DMS53 treated with DMSO at 0.1 percent for 48 hours (cell line): ENCODE measurements at regions not wholly inside any gene's neighbourhood (a gene's known extent, or its start where the extent isn't known, plus 50 kb on each side); places are given as distances from the start of the nearest gene placed in this dataset.
A peak's percentile ranks its signal among the peaks of the same experiment; 100 is the strongest.
"Not testable (repeated sequence)": the region's sequence is repeated elsewhere in the genome, so short reads cannot be mapped to it uniquely, and the experiment has no call there.

ENCODE experiments used
- DNase-seq: peaks from one replicate; lab custom pipeline; 2025; ENCODE audit not compliant: unreplicated experiment; lab: John Stamatoyannopoulos, UW

DNA sequence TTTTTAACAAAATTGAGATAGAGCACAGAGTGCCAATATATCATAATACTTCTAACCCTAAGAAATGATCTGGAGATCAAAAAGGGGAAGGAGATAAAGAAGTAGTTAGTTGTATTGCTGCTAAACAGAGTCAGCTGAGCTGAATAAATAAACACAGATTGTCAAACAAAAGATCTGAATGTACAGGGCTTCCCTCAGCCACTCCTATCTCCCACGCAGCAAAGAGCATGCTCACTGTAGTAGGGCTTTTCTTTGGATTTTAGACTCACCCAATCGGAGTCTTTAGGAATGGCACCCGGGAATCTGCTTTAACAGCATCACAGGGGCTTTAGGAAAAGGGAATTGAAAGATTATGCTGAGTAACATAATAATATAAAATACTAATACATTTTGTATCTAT lies 222.2 kb upstream of the STXBP5 start:
- DNase-seq: peak; percentile 17

DNA sequence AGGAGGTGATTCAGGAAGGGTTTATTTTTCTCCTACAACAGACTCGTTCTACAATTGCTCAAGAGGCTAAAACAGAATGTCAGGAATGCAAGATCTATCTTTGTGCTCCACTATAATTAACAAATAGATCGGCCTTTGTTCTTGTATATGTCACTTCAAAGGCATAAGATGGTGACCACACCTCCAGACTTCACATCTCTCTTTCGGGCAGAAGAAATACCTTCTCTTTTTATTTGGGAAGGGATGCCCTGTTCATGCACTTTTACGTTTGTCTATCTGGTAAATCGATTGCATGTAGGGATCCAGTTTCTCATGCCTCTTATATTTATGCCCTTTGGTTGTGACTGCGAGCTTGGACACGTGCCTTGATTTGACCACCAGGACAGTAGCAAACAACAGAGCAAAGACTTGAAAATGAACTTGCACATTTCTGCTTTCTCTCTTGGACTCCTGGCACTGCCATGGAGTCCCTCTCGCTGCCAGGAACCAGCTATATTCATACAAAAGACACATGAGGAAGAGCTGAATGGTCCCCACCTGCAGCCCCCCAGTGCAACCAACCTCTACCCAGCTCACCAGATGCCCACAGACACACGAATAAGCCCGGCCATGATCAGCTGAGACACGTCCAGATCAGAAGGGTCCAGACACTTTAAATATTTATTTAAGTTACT lies 219.8 kb upstream of the STXBP5 start:
- DNase-seq: no peak

DNA sequence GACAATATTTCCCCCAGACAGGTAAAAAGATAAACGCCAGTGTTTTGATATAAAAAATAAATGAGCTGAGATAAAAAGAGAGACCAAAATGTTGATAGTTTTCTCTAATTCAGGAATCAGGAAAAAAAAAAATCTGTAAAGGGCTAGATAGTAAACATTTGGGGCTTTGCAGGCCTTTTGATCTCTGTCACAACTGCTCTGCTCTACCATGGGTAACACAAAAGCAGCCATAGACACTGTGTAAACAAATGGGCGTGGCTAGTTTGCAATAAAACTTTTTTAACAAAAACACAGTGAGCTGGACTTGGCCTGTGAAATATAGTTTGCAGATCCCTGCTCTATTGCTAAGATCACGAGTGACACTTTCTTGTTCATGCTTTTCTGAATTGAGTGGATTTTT lies 219.1 kb upstream of the STXBP5 start:
- DNase-seq: peak; percentile 43

DNA sequence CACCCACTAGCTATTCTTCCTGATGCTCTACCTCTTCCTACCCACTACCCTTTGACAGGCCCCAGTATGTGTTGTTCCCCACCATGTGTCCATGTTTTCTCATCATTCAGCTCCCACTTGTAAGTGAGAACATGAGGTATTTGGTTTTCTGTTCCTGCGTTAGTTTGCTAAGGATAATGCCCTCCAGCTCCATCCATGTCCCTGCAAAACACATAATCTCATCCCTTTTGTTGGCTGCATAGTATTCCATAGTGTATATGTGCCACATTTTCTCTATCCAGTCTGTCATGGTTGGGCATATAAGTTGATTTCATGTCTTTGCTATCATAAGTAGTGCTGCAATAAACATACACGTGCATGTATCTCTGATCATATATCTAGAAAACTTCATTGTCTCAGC lies 218.3 kb upstream of the STXBP5 start:
- DNase-seq: no peak

DNA sequence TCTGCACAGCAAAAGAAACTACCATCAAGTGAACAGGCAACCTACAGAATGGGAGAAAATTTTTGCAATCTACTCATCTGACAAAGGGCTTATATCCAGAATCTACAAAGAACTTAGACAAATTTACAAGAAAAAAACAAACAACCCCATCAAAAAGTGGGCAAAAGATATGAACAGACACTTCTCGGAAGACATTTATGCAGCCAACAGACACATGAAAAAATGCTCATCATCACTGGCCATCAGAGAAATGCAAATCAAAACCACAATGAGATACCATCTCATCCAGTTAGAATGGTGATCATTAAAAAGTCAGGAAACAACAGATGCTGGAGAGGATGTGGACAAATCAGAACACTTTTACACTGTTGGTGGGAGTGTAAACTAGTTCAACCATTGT lies 216.3 kb upstream of the STXBP5 start:
- DNase-seq: not testable (repeated sequence)

DNA sequence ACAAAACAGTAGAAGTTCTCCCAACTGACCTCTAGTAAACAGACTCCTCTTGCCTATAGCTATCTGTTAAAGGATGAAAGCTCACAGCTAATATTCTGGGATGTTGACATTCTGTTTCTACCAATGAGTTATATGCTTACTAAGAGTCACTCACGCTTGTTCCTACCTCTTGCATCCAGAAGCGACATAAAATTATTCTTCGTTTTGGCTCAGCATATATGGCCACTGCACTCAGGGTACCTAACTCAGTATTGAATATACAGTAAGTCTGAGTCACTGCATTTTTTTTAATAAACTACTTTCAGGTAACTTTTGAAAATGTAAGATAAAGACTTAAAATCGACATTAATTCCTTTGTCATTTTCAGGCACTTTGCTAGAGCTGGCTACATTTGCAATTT lies 214.4 kb upstream of the STXBP5 start:
- no peak for DNase-seq

DNA sequence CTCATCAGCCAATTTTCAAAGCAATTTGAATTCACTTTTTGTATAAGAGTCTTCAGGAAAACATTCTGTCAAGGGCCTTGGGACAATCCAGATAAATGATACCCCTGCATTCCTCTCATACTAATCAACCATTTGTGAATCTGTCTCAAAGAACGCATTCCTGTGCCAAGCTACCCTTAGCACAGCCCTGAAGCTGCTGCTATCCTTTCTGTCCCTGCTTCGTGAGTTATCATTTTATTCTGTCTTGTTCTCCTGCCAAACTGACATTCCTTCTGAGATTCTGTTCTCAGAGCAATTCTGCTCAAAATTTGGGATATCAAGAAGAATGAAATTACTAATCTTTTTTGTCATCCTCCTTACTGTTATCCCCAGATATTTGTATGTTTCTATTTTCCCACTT lies 213.9 kb upstream of the STXBP5 start:
- no peak for DNase-seq

DNA sequence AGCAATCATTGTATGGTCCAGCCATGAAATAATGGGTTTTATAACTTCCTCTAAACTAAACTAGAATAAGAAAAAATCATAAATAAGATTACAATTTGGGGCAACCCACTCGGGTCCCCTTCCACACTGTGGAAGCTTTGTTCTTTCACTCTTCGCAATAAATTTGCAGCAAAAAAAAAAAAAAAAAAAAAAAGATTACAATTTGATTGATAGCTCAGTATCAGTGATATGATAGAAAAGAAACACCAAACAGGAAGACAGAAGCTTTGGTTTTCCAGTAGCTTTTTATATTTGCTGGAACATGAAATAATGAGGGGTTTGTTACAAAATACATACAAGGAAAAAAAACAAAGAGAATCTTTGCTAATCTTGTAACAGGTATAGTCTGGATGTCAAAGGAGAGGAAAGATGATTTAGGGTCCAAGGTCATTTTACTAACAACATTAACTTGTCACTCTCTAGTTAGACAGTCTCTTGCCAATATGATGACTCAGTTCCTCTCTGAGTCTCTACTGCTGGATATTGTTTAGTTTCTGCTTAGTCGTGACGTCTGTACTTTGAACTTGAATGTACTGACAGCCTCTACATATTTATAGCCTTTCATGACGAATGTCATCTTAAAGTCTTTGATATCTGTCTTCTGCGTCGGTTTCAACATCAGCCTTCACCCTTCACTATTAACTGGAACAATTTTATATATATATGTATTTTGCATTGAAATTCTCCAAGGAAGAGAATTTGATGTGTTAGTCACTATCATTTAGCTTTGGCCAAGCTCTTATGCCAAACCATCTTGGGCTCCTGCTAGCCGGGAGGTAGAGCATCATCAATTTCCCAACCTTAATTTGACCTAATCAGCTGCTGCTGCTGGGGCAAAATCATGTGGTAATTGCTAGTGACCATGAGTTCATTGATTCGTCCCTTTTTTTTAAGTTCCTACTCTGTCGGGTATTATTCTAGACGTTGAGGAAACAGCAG lies 213.1 kb upstream of the STXBP5 start:
- DNase-seq: peak; percentile 52

DNA sequence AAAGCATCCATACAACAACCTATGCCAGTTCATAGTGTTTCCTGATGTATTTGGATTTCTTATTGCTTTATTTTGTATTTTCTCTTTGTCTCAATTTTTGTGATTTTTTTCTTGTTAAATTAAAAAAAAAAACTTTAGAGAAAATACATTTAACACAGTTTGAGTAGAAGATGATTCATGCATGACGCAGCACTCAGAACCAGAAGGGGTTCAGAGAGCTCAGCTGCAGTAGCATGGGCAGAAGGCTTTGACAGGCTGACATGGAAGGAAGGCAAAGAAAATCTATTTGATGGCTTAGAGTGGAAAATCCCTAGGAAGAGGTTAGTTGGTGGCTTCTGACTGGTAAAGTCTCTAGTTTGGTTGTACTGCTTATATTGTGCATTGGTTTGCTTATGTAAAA lies 207.2 kb upstream of the STXBP5 start:
- DNase-seq: no peak

DNA sequence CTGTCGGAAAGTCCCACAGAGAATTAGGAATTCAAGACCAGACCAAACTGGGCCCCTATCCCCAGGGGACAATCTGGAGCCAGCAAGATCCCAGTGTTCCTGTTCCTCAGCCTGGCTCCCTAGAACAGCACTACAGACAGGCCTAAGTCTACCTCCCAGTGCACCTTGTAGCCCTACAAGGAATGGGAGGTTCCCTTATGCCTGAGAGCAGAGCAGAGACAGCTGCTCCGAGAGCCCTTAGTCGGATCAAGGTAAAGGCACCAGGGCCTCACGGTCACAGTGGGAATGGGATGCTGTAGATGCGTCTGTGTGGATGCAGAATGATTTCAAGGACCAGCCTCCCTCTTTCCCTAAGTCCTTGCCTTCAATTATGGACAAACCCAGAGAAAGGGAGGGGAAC lies 204.5 kb upstream of the STXBP5 start:
- no peak for DNase-seq

DNA sequence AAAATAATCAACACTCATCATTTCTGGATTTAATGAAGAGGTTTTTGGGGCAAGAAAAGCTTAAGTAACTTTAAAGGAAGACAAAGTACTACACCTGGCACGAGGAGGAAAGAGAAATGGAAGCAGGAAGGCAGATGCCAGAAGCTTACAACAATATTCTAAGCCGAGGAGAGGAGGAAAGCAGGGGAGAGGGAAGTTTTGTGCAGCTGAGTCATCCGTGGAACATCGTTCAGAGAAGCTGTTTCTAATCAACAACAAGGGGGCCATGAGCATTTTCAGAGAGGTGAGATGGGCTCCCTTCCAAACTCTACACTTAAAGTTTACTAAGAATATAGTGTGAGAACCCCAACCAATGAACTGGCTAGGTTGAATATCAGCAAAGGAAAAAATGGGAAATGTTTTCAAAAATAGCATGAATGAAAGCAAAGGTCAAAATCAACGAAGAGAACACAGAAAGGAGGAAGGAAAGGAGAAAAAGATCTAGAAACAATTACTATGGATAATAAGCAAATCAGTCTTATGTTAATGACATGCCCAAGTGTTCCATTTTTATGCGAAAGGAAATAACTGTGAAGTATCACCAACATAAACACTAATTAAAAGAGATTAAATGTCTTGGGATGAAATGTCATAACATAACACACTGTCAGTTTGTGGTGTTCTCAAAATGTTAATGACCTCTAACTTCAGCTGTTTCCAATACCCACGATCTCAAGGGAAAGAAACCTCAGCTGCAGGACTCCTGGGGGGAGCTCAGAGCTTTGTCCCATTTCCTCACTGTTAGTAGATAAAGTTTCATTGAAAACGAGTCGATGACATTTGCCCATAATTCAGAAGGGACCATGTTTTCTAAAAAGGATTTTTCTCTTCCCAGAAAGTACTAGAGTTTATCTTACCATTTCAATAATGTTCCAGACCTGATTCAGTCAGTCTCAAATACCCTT lies 203.4 kb upstream of the STXBP5 start:
- DNase-seq: no peak

DNA sequence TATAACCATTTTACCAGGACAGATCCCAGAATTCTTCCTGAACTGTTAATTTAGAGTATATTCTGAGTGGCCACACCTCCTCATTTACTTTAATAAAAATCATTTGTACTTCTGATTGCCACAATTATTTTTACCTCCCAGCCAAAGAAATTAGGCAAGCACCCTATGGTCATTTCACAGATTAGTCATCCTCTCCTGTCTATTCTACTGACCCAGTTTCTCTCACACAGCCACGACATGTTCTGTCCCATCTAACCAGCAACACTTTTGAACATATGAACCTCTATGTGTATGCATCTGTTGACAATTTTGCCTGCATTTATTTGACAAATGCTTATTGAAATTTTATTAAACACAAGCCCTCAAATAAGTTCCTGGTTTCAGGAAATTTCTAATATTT lies 202.6 kb upstream of the STXBP5 start:
- DNase-seq: no peak

DNA sequence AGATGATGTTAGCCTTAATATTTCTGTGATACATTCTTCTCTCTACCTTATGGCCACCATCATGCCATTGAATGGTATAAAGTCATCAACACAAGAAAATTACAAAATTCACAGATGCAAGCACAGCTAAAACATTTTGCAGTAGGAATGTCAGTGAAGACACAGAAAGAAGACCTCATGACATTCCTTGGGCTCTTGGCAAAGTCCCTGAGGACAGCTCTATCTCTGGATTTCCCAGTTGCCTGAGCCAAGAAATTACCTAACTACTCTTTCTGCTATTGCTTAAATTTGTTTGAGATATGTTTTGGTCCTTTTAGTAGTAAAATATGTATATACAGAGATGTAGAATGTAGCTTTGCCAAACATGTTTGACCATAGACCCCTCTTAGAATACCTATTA lies 201.0 kb upstream of the STXBP5 start:
- no peak for DNase-seq

DNA sequence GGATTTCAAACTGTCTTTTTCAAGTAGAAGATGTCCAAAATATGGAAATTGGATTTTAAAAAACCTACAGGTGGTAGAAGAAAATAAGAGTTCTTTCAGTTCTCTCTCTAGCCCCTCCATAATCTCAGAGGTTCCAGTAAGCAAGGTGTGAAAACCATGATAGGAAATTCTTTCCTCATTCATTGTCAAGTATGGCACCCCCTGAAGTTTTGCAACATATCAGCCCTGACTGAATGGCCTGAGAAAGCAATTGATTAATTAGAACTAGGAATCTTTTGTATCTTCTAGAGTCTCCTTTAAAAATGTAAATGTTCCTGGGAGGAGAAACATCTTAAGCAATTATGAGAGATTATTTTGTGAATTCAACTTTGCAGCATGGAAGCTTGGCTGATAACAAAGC lies 198.7 kb upstream of the STXBP5 start:
- no peak for DNase-seq

DNA sequence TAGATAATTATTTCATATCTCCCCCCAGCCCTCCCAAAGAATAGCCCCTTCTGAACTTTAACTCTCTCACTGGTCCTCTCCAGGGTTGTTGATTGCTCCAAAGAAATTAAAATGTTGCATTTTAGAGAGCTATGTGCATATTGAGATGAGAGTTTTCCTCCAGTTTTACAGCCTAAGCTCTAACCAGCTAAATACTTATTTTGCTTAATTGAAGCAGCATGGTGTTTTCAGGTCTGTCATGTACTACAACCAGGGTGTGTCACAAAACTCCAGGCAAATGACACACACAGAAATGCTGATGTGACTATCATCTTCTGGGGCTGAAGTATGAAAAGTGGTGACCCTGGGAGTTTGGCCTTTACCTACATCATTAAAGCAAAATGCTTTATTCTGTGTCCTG lies 196.8 kb upstream of the STXBP5 start:
- DNase-seq: no peak

DNA sequence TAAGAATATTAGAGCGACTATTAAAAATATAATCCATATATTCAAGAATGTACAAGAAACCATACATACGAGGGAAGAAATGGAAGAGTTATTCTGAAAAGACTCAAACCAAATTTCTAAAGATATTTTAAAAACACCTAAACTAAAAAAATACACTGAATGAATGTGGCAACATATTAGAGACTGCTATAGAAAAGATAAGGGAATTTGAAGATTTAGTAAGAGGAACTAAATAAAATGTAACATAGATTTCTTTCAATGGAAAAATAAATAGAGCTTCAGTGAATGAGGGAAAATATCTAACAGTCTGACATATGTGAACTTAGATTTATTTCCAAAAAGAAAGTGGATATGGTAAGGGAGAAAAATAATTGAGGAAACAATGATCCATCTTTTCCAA lies 194.9 kb upstream of the STXBP5 start:
- no peak for DNase-seq

DNA sequence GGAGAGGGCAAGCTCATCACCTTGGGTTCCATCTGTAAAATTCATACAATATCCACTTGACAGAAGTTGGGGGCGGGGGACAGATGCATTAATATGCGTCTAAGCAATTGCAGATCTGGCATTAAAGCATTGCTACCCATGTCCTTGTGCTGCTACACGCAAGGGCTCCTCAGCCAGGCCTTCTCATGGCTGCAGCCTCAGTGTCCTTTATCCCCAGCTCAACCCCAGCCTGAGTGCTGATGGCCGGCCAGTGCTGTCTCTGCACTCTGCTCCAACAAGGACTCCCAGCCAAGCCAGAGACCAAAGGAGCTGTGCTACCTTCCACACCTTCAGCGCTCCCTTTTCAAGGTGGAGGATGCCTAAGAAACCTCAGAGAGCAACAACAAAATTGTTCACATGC lies 188.5 kb upstream of the STXBP5 start:
- DNase-seq: no peak

DNA sequence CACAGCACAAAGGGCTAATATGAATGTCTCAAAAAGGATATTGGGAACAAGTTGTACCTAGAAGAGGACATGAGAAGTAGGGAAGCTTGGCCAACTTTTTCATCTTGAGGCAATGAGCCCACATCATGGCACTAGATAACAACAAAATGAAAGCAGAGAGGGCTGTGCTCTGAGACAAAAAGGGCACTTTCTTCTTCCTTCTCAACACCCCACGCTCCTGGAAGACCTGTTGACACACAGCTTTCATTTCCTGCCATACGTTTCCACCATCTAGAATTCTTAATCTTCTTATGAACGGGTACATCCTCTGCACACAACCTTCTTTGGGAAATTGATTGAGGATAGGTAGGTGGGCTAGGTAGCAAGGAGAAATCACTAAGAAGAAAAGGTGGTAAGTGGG lies 187.8 kb upstream of the STXBP5 start:
- no peak for DNase-seq

DNA sequence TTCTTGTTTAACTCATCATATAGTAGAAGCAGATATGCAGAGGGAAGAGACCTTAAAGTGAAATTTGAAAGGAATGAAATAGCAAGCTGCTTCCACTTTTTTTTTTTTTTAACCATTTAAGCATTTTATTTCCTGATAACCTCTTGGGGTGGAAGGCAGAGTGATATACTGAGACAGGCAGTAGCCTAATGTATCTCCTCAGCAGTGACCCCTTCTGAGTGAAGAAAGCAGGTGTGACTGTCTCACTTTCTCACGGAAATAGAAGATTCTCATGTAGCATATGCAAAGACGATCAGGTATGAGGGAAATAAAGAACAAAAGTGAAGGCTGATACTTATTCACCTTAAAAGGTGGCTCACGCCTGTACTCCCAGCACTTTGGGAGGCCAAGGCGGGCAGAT lies 187.1 kb upstream of the STXBP5 start:
- DNase-seq: no peak

DNA sequence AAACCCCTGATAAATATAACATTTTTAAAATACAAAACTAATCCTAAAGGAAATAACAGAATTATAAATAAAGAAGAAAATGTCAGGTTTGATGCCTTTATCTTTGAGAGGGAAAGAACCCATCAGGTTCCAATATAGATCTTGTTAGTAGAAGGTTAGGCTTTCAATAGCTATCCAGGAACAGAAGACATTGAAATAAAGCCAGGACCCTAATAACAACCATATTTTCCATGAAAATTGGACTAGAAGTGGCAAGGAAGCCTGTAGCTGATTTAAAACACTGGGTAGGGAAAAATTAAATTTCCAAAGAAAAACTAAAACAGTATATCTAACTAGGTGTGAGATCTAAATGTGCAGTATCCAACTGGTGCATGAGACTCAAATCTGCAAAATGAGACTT lies 185.2 kb upstream of the STXBP5 start:
- no peak for DNase-seq

DNA sequence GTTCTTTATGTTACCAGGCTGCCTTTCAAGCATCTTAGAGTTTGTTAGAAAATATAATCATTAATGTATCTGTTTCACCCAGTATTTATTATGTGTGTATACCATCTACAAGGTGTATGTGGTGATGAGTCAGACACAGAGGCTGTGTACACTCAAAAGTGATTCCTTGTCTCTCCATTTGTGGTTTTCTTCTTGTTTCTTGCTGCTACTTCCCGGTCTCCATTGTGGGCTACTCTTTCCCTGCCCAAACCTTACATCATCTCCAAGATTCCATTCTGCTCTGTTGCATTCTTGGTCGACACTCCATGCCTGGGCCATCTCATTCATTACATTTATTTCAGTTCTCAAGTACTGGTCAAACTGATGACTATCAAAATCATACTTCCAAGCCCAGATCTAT lies 182.2 kb upstream of the STXBP5 start:
- DNase-seq: no peak
